Gastrocnemius medialis (tissue), 4 donors: ENCODE measurements at regions not wholly inside any gene's neighbourhood (a gene's known extent, or its start where the extent isn't known, plus 50 kb on each side); places are given as distances from the start of the nearest gene placed in this dataset.
"Not testable (repeated sequence)": the region's sequence is repeated elsewhere in the genome, so short reads cannot be mapped to it uniquely, and the experiment has no call there.

ENCODE experiments used
- ATAC-seq, 2 donors: fragments of 150-250 bp; one replicate each; pipeline ENCODE4 v1.9.1; 2016
- DNase-seq, 2 donors: peaks; one replicate each; pipeline ENCODE4 v3.0.0-alpha.2; 2019
- H3K27ac ChIP-seq, 4 donors: fragments of 200-600 bp; sonication (generic); 1 replicate in 1 of 4; 2 replicates in 3 of 4; pipeline ENCODE4 v1.5.1; 2016 to 2018; ENCODE audit warnings: mild to moderate bottlenecking in 2 of 4, moderate library complexity in 1 of 4
- H3K27me3 ChIP-seq, 3 donors: fragments of 200-600 bp; sonication (generic) in 2 of 3; 1 replicate in 1 of 3; 2 replicates in 2 of 3; pipeline versions ENCODE4 v1.5.1 to v1.6.0; 2016 to 2019; ENCODE audit warnings: mild to moderate bottlenecking in 1 of 3, moderate library complexity in 1 of 3
- H3K36me3 ChIP-seq, 2 donors: fragments of 200-600 bp; sonication (generic) in 1 of 2; one replicate each; pipeline ENCODE4 v1.5.1; 2017 to 2018
- H3K4me1 ChIP-seq, 2 donors: fragments of 200-600 bp; sonication (generic) in 1 of 2; one replicate each; pipeline ENCODE4 v1.5.1; 2016 to 2017; ENCODE audit warnings: mild to moderate bottlenecking in 2 of 2
- H3K4me3 ChIP-seq, 4 donors: fragments of 200-600 bp; sonication (generic) in 3 of 4; 1 replicate in 1 of 4; 2 replicates in 3 of 4; pipeline ENCODE4 v1.5.1; 2016 to 2019; ENCODE audit warnings: mild to moderate bottlenecking in 2 of 4
- H3K9me3 ChIP-seq, 3 donors: fragments of 200-600 bp; sonication (generic) in 2 of 3; 1 replicate in 1 of 3; 2 replicates in 2 of 3; pipeline ENCODE4 v1.5.1; 2016 to 2019
- CTCF ChIP-seq, 5 experiments: fragments of 450-650 bp in 3 of 5; fragments of 200-600 bp in 2 of 5; sonication (generic) in 2 of 5; IDR thresholded peaks in 4 of 5; conservative IDR thresholded peaks in 1 of 5; 1 replicate in 4 of 5; 2 replicates in 1 of 5; pipeline ENCODE4 v1.5.1; 2016 to 2019; ENCODE audit warnings: antibody characterized with exemption in 5 of 5, mild to moderate bottlenecking in 3 of 5, moderate library complexity in 3 of 5
- POLR2A ChIP-seq, 2 donors: fragments of 450-650 bp; IDR thresholded peaks; one replicate each; pipeline ENCODE4 v1.6.1; 2017; ENCODE audit warnings: antibody characterized with exemption in 2 of 2, mild to moderate bottlenecking in 2 of 2, moderate library complexity in 2 of 2
- in situ Hi-C, 4 donors: fragments of 200-750 bp; cut with MboI; loops; one replicate each; pipeline versions ENCODE4 v1.15.0 to v1.8.0; 2017; ENCODE audit warnings: low sequenced_read_pairs in 4 of 4
- intact Hi-C: fragments of 100-400 bp; cut with DNase I; formaldehyde crosslinking; loops from one replicate; pipeline ENCODE4 v1.15.1; 2023; ENCODE audit warnings: low total_unique reads

DNA sequence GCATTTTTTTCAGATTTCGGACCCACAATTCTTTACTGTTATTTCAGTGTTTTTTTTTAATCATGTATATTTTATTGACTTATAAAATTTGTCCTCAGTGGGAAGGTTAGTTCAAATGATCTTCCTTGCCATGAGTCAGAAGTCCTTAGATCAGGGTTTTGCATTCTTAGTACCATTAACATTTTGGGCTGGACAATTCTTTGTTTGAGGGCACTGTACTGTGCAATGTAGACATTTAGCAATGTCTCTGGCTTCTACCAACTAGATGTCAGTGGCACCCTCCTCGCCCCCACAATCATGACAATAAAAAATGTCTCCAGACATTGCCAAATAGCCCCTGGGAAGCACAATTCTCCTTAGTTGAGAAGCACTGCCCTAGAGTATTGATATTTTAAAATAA lies 176.6 kb downstream of the VEGFC start:
- ATAC-seq: no peak
- in situ Hi-C loops: no loop called here

DNA sequence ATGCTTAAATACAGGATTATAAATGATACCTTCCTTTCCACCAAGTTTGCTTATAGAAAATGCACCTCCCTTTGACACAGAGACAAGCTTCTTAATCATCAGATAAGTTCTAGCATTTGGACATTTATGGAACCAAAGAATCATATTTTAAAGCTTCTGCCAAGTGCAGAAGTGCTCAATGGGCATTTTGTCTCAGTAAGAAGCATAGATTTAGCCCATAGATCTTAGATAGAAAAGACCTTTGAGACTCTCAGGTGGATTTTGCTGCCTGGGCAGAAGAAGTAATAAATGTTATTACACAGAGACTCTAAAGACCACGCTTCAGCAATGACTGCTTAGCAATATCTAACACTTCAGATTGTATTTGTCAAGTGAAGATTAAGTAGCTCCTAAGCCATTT lies 174.6 kb downstream of the VEGFC start:
- Histone ChIP-seq H3K4me1 (no peaks in the 10 kb centered on the region), H3K36me3 (no peaks in the 10 kb centered on the region), H3K4me3 (no peak overlapping the region), H3K9me3 (no peaks in the 10 kb centered on the region), H3K27me3 (no peaks in the 10 kb centered on the region), H3K27ac (no peak overlapping the region)
- intact Hi-C loops: no loop called here
- in situ Hi-C loops: no loop called here
- TF ChIP-seq CTCF (IDR thresholded peaks at IDR 0.05 in 4 of 5, conservative IDR thresholded peaks at IDR 0.05 in 1 of 5) (no peak), POLR2A (IDR thresholded peaks at IDR 0.05) (no peak)
- DNase-seq: no peak
- ATAC-seq: no peak

More for the DNA sequence above, 176.6 kb downstream of the VEGFC start:
- Histone ChIP-seq H3K27me3 (no peaks in the 10 kb centered on the region), H3K27ac (no peak overlapping the region), H3K36me3 (no peaks in the 10 kb centered on the region), H3K9me3 (no peaks in the 10 kb centered on the region), H3K4me1 (no peaks in the 10 kb centered on the region), H3K4me3 (no peak overlapping the region)
- DNase-seq: no peak
- TF ChIP-seq POLR2A (IDR thresholded peaks at IDR 0.05) (no peak), CTCF (IDR thresholded peaks at IDR 0.05 in 4 of 5, conservative IDR thresholded peaks at IDR 0.05 in 1 of 5) (no peak)
- intact Hi-C loops: no loop called here

GRCh38 chr4:176619430-176619829 lies 173.3 kb downstream of the VEGFC start:
- Histone ChIP-seq H3K4me1 (no peaks in the 10 kb centered on the region), H3K4me3 (no peak overlapping the region), H3K27ac (no peak overlapping the region), H3K27me3 (no peaks in the 10 kb centered on the region), H3K36me3 (no peaks in the 10 kb centered on the region), H3K9me3 (no peaks in the 10 kb centered on the region)
- in situ Hi-C loops (no loop called here), intact Hi-C loops (no loop called here)
- DNase-seq (no peak), ATAC-seq (no peak)
- TF ChIP-seq POLR2A (IDR thresholded peaks at IDR 0.05): no peak
- TF ChIP-seq CTCF (IDR thresholded peaks at IDR 0.05 in 4 of 5, conservative IDR thresholded peaks at IDR 0.05 in 1 of 5): no peak

- no peaks in the 10 kb centered on the region for H3K27me3 ChIP-seq
- no peaks in the 10 kb centered on the region for H3K9me3 ChIP-seq
- DNase-seq: no peak
- TF ChIP-seq CTCF (IDR thresholded peaks at IDR 0.05 in 4 of 5, conservative IDR thresholded peaks at IDR 0.05 in 1 of 5): no peak
- no peak for TF ChIP-seq POLR2A (IDR thresholded peaks at IDR 0.05)
- in situ Hi-C loops: no loop called here
- H3K36me3 ChIP-seq: no peaks in the 10 kb centered on the region
- H3K4me1 ChIP-seq: no peaks in the 10 kb centered on the region
- H3K27ac ChIP-seq: no peak overlapping the region
- no peak overlapping the region for H3K4me3 ChIP-seq
- intact Hi-C loops: no loop called here
- ATAC-seq: no peak
Measured at GRCh38 chr4:176622251-176622948, 170.3 kb downstream of the VEGFC start.

- ATAC-seq, H3K4me1 ChIP-seq, H3K27me3 ChIP-seq, intact Hi-C loops, in situ Hi-C loops, H3K9me3 ChIP-seq, H3K27ac ChIP-seq, H3K4me3 ChIP-seq, DNase-seq, H3K36me3 ChIP-seq: not testable (repeated sequence)
Measured at GRCh38 chr4:176624983-176625610, 167.6 kb downstream of the VEGFC start.
